A549 (cell line): ENCODE measurements at regions not wholly inside any gene's neighbourhood (a gene's known extent, or its start where the extent isn't known, plus 50 kb on each side); places are given as distances from the start of the nearest gene placed in this dataset.

Experiments
- ATAC-seq, 2 experiments: fragments of 200-7000 bp in 1 of 2; fragments of >200 bp in 1 of 2; cut with Nextera tagmentation in 1 of 2; cut with Tn5 transposase in 1 of 2; 3 replicates each; pipeline versions ENCODE4 v1.8.0 to v1.9.1; 2018 to 2020; ENCODE audit warnings: mild to moderate bottlenecking in 1 of 2, moderate library complexity in 1 of 2
- CTCF ChIA-PET: fragments of 300-600 bp; sonication (Branson Sonifier 250); formaldehyde crosslinking; extraction: SDS; loops from one replicate; lab custom pipeline; 2021; ENCODE audit warnings: antibody characterized with exemption, inconsistent platforms; lab: Yijun Ruan, JAX
- POLR2A ChIA-PET: fragments of 350-600 bp; formaldehyde crosslinking; extraction: SDS; loops from one replicate; lab custom pipeline; 2021; ENCODE audit warnings: antibody characterized with exemption, inconsistent platforms; lab: Yijun Ruan, JAX
- DNase-seq, 2 experiments: peaks; one replicate each; pipeline versions ENCODE4 v3.0.0 to v3.0.0-alpha.2; 2011 to 2016; ENCODE audit warnings: low read depth in 1 of 2, low spot score in 1 of 2
- FAIRE-seq: peaks from 2 replicates; lab custom pipeline; 2011; peaks lifted over from hg19 to GRCh38; lab: Jason Lieb, UNC
- H3K27ac ChIP-seq, 2 experiments: fragments of >200 bp; sonication (Bioruptor Twin); formaldehyde crosslinking; 3 replicates each; pipeline ENCODE4 v1.5.1; 2016 to 2017
- H3K4me1 ChIP-seq: fragments of >200 bp; sonication (Bioruptor Twin); formaldehyde crosslinking; 3 replicates; pipeline ENCODE4 v1.6.1; 2016
- H3K4me2 ChIP-seq: fragments of >200 bp; sonication (Bioruptor Twin); formaldehyde crosslinking; 3 replicates; pipeline ENCODE4 v1.6.1; 2016
- H3K4me3 ChIP-seq: fragments of >200 bp; sonication (Bioruptor Twin); formaldehyde crosslinking; 3 replicates; pipeline ENCODE4 v1.5.1; 2016
- H3K9me3 ChIP-seq: fragments of >200 bp; sonication (Bioruptor Twin); formaldehyde crosslinking; 3 replicates; pipeline ENCODE4 v1.6.1; 2016
- CBX8 ChIP-seq: fragments of 200-600 bp; sonication (generic); IDR thresholded peaks from 2 replicates; pipeline ENCODE4 v1.6.1; 2016
- CHD2 ChIP-seq: fragments of 150-350 bp; IDR thresholded peaks from 2 replicates; pipeline ENCODE4 v1.6.1; 2014; ENCODE audit warnings: low read length; ENCODE audit not compliant: partially characterized antibody
- EHF ChIP-seq: fragments of 250-450 bp; sonication (Bioruptor Pico); IDR thresholded peaks from 2 replicates; pipeline ENCODE4 v1.5.0; 2020; ENCODE audit warnings: mild to moderate bottlenecking
- ELK1 ChIP-seq: fragments of 150-350 bp; IDR thresholded peaks from 2 replicates; pipeline ENCODE4 v1.6.1; 2014; ENCODE audit warnings: low read depth, mild to moderate bottlenecking, low read length
- ESRRA ChIP-seq: fragments of 150-350 bp; IDR thresholded peaks from 2 replicates; pipeline ENCODE4 v1.6.1; 2014; ENCODE audit warnings: mild to moderate bottlenecking, low read length, borderline replicate concordance
- FOSB ChIP-seq: fragments of 250-450 bp; sonication (Bioruptor Pico); IDR thresholded peaks from 2 replicates; pipeline ENCODE4 v1.5.0; 2020; ENCODE audit warnings: mild to moderate bottlenecking, moderate library complexity
- FOXS1 ChIP-seq: fragments of 250-450 bp; sonication (Bioruptor Pico); IDR thresholded peaks from 2 replicates; pipeline ENCODE4 v1.5.0; 2020; ENCODE audit warnings: mild to moderate bottlenecking, moderate library complexity
- GATA3 ChIP-seq: IDR thresholded peaks from 2 replicates; pipeline ENCODE4 v1.6.1; 2012; ENCODE audit warnings: borderline replicate concordance
- HEYL ChIP-seq: fragments of 250-450 bp; sonication (Bioruptor Pico); IDR thresholded peaks from 2 replicates; pipeline ENCODE4 v1.8.0; 2021; ENCODE audit warnings: mild to moderate bottlenecking, moderate library complexity
- JUNB ChIP-seq: fragments of >200 bp; sonication (Bioruptor Twin); formaldehyde crosslinking; IDR thresholded peaks from 2 replicates; pipeline ENCODE4 v1.6.1; 2016
- KDM1A ChIP-seq: fragments of 200-600 bp; sonication (generic); IDR thresholded peaks from 2 replicates; pipeline ENCODE4 v1.6.1; 2016; ENCODE audit warnings: low read depth, mild to moderate bottlenecking
- MAFK ChIP-seq: fragments of 450-650 bp; IDR thresholded peaks from 2 replicates; pipeline ENCODE4 v1.6.1; 2014; ENCODE audit not compliant: partially characterized antibody
- MAZ ChIP-seq: fragments of 150-350 bp; IDR thresholded peaks from 2 replicates; pipeline ENCODE4 v1.6.1; 2014; ENCODE audit warnings: antibody characterized with exemption, low read depth, low read length, borderline replicate concordance
- MYC ChIP-seq: IDR thresholded peaks from 2 replicates; pipeline ENCODE4 v1.6.1; 2012; ENCODE audit warnings: mild to moderate bottlenecking, inconsistent platforms, low read length, improper control_type of control experiment, borderline replicate concordance
- NR3C1 ChIP-seq: fragments of >200 bp; sonication (Bioruptor Twin); formaldehyde crosslinking; IDR thresholded peaks from 3 replicates; pipeline ENCODE4 v1.6.1; 2017
- PHF8 ChIP-seq: fragments of 200-600 bp; sonication (generic); IDR thresholded peaks from 2 replicates; pipeline ENCODE4 v1.6.1; 2016; ENCODE audit warnings: low read depth, mild to moderate bottlenecking, antibody characterized with exemption, moderate library complexity, borderline replicate concordance
- RAD21 ChIP-seq, 2 experiments: fragments of >200 bp in 1 of 2; sonication (Bioruptor Twin) in 1 of 2; formaldehyde crosslinking in 1 of 2; IDR thresholded peaks in 1 of 2; conservative IDR thresholded peaks in 1 of 2; 2 replicates in 1 of 2; 3 replicates in 1 of 2; pipeline ENCODE4 v1.6.1; 2012 to 2018; ENCODE audit warnings: inconsistent platforms in 1 of 2
- RARB ChIP-seq: fragments of 250-450 bp; sonication (Bioruptor Pico); IDR thresholded peaks from 2 replicates; pipeline ENCODE4 v1.8.0; 2021; ENCODE audit warnings: mild to moderate bottlenecking, moderate library complexity
- RCOR1 ChIP-seq: fragments of 150-350 bp; IDR thresholded peaks from 2 replicates; pipeline ENCODE4 v1.6.1; 2014; ENCODE audit warnings: antibody characterized with exemption, low read length, low read depth
- RNF2 ChIP-seq: fragments of 200-600 bp; sonication (generic); IDR thresholded peaks from 2 replicates; pipeline ENCODE4 v1.6.1; 2016; ENCODE audit warnings: low read depth, mild to moderate bottlenecking, antibody characterized with exemption, moderate library complexity, borderline replicate concordance
- TFCP2L1 ChIP-seq: fragments of 250-450 bp; sonication (Bioruptor Pico); IDR thresholded peaks from 2 replicates; pipeline ENCODE4 v1.5.0; 2021; ENCODE audit warnings: mild to moderate bottlenecking
- USF2 ChIP-seq: fragments of 450-650 bp; IDR thresholded peaks from 2 replicates; pipeline ENCODE4 v1.6.1; 2014; ENCODE audit warnings: antibody characterized with exemption
- ZFP36 ChIP-seq: fragments of 450-650 bp; IDR thresholded peaks from 2 replicates; pipeline ENCODE4 v1.6.1; 2014; ENCODE audit warnings: borderline replicate concordance; ENCODE audit not compliant: partially characterized antibody
- ZSCAN20 ChIP-seq: fragments of 250-450 bp; sonication (Bioruptor Pico); IDR thresholded peaks from 2 replicates; pipeline ENCODE4 v1.8.0; 2022; ENCODE audit warnings: mild to moderate bottlenecking, moderate library complexity
- WGBS: methylation state at CpG from one replicate; pipeline ENCODE4 v1.1.6; 2017; ENCODE audit errors: missing lambda C conversion rate; 5-methylcytosine and 5-hydroxymethylcytosine counted together
- TF ChIP-seq, protein P1 (sequence below): IDR thresholded peaks from 2 replicates; pipeline ENCODE4 v1.6.1; 2012
- TF ChIP-seq, protein P2 (sequence below): IDR thresholded peaks from 2 replicates; pipeline ENCODE4 v1.6.1; 2012

- 0% methylated on average over 1 of the region's 1 CpG for WGBS
These were observed 176.5 kb upstream of the POU2AF2 start for GRCh38 chr11:111069066-111069465.

GRCh38 chr11:111067994-111068393 is 177.5 kb upstream of the POU2AF2 start:
- CTCF ChIA-PET, result no interaction called here
- FAIRE-seq, result no peak

More at GRCh38 chr11:111069066-111069465, 176.5 kb upstream of the POU2AF2 start:
- Histone ChIP-seq H3K4me3 (no peak overlapping the region), H3K4me1 (no peaks in the 10 kb centered on the region), H3K27ac (no peak overlapping the region), H3K9me3 (no peaks in the 10 kb centered on the region), H3K4me2 (no peak overlapping the region)
- TF ChIP-seq KDM1A, result no peak
- TF ChIP-seq EHF (CRISPR knock-in tag), result no peak
- no peak for TF ChIP-seq FOSB (CRISPR knock-in tag)
- TF ChIP-seq ESRRA, result no peak
- no peak for TF ChIP-seq NR3C1
- no peak for TF ChIP-seq PHF8
- TF ChIP-seq FOXS1 (CRISPR knock-in tag), result no peak
- TF ChIP-seq ZFP36, result no peak
- no peak for TF ChIP-seq RNF2
- TF ChIP-seq MAFK, result no peak
- no peak for TF ChIP-seq MYC
- TF ChIP-seq TFCP2L1, result no peak
- TF ChIP-seq, protein P1, sequence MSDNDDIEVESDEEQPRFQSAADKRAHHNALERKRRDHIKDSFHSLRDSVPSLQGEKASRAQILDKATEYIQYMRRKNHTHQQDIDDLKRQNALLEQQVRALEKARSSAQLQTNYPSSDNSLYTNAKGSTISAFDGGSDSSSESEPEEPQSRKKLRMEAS, result no peak
- TF ChIP-seq RAD21 (conservative IDR thresholded peaks at IDR 0.05 in 1 of 2, IDR thresholded peaks at IDR 0.05 in 1 of 2), result no peak
- TF ChIP-seq CHD2, result no peak
- no peak for TF ChIP-seq JUNB
- TF ChIP-seq CBX8, result no peak
- peak in 1 of 2 experiments; percentile 2 for DNase-seq
- CTCF ChIA-PET, result no interaction called here
- POLR2A ChIA-PET, result no interaction called here
- ATAC-seq, result peak; percentile 62 to 65; a peak in 5 of 6 replicates
- no peak for FAIRE-seq

More at GRCh38 chr11:111067994-111068393, 177.5 kb upstream of the POU2AF2 start:
- DNase-seq (no peak), ATAC-seq (no peak)
- WGBS, result 0% methylated on average over 1 of the region's 1 CpG
- Histone ChIP-seq H3K4me3 (no peak overlapping the region), H3K4me1 (no peaks in the 10 kb centered on the region), H3K9me3 (no peaks in the 10 kb centered on the region), H3K4me2 (no peak overlapping the region), H3K27ac (no peak overlapping the region)
- no peak for TF ChIP-seq ESRRA
- no peak for TF ChIP-seq RCOR1
- no peak for TF ChIP-seq GATA3
- TF ChIP-seq RAD21 (conservative IDR thresholded peaks at IDR 0.05 in 1 of 2, IDR thresholded peaks at IDR 0.05 in 1 of 2), result no peak
- TF ChIP-seq USF2, result no peak
- no peak for TF ChIP-seq MAZ
- no peak for TF ChIP-seq ELK1
- TF ChIP-seq, protein P2, sequence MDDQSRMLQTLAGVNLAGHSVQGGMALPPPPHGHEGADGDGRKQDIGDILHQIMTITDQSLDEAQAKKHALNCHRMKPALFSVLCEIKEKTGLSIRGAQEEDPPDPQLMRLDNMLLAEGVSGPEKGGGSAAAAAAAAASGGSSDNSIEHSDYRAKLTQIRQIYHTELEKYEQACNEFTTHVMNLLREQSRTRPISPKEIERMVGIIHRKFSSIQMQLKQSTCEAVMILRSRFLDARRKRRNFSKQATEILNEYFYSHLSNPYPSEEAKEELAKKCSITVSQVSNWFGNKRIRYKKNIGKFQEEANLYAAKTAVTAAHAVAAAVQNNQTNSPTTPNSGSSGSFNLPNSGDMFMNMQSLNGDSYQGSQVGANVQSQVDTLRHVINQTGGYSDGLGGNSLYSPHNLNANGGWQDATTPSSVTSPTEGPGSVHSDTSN, result no peak
- no peak for TF ChIP-seq RARB (CRISPR knock-in tag)
- no peak for TF ChIP-seq HEYL (CRISPR knock-in tag)
- TF ChIP-seq ZSCAN20, result no peak
- POLR2A ChIA-PET, result no interaction called here
